ENCODE measurements at regions not wholly inside any gene's neighbourhood (a gene's known extent, or its start where the extent isn't known, plus 50 kb on each side); places are given as distances from the start of the nearest gene placed in this dataset.

DNA sequence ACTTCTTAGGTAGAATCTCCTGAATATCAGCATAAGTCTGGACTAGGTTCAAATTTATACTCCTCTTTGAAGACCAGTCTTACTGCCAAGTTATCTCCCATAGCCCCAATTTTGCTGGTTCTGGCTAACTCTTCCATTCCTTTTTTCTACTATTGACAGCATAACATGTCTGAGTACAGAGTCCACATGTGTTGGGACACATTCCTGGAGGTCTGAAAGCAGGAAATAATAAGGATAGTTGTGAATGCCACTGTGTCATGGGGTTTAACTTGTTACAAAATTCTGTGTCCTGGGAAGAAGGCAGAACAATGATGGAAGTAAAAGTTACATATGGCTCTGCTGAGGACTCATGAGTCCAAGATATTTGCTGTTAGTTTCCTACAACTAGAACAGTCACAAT is 57.4 kb upstream of the ZBTB20 start (continued):
- TF ChIP-seq KAT8 (CRISPR knock-in tag; IDR thresholded peaks at IDR 0.05), result no peak
- no peak for TF ChIP-seq TBX3 (IDR thresholded peaks at IDR 0.05; ENCODE audit: borderline replicate concordance)
- TF ChIP-seq AGO2 (optimal IDR thresholded peaks at IDR 0.05; ENCODE audit: low read depth, low read length), result no peak
- TF ChIP-seq, protein P1, sequence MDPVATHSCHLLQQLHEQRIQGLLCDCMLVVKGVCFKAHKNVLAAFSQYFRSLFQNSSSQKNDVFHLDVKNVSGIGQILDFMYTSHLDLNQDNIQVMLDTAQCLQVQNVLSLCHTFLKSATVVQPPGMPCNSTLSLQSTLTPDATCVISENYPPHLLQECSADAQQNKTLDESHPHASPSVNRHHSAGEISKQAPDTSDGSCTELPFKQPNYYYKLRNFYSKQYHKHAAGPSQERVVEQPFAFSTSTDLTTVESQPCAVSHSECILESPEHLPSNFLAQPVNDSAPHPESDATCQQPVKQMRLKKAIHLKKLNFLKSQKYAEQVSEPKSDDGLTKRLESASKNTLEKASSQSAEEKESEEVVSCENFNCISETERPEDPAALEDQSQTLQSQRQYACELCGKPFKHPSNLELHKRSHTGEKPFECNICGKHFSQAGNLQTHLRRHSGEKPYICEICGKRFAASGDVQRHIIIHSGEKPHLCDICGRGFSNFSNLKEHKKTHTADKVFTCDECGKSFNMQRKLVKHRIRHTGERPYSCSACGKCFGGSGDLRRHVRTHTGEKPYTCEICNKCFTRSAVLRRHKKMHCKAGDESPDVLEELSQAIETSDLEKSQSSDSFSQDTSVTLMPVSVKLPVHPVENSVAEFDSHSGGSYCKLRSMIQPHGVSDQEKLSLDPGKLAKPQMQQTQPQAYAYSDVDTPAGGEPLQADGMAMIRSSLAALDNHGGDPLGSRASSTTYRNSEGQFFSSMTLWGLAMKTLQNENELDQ (CRISPR knock-in tag; IDR thresholded peaks at IDR 0.05; ENCODE audit: borderline replicate concordance), result no peak
- no peak for TF ChIP-seq POLR2AphosphoS5 (IDR thresholded peaks at IDR 0.05; ENCODE audit: low read depth, low read length)
- TF ChIP-seq XRCC5 (optimal IDR thresholded peaks at IDR 0.05; ENCODE audit: low read length), result no peak
- TF ChIP-seq ZNF264 (CRISPR knock-in tag; IDR thresholded peaks at IDR 0.05), result no peak
- no peak for TF ChIP-seq ATM (IDR thresholded peaks at IDR 0.05; ENCODE audit: borderline replicate concordance)
- TF ChIP-seq ZBTB8A (CRISPR knock-in tag; IDR thresholded peaks at IDR 0.05; ENCODE audit: borderline replicate concordance, low read depth), result no peak
- no peak for TF ChIP-seq ZNF883 (CRISPR knock-in tag; IDR thresholded peaks at IDR 0.05; ENCODE audit: not compliant biosample characterization)
- TF ChIP-seq, protein P2, sequence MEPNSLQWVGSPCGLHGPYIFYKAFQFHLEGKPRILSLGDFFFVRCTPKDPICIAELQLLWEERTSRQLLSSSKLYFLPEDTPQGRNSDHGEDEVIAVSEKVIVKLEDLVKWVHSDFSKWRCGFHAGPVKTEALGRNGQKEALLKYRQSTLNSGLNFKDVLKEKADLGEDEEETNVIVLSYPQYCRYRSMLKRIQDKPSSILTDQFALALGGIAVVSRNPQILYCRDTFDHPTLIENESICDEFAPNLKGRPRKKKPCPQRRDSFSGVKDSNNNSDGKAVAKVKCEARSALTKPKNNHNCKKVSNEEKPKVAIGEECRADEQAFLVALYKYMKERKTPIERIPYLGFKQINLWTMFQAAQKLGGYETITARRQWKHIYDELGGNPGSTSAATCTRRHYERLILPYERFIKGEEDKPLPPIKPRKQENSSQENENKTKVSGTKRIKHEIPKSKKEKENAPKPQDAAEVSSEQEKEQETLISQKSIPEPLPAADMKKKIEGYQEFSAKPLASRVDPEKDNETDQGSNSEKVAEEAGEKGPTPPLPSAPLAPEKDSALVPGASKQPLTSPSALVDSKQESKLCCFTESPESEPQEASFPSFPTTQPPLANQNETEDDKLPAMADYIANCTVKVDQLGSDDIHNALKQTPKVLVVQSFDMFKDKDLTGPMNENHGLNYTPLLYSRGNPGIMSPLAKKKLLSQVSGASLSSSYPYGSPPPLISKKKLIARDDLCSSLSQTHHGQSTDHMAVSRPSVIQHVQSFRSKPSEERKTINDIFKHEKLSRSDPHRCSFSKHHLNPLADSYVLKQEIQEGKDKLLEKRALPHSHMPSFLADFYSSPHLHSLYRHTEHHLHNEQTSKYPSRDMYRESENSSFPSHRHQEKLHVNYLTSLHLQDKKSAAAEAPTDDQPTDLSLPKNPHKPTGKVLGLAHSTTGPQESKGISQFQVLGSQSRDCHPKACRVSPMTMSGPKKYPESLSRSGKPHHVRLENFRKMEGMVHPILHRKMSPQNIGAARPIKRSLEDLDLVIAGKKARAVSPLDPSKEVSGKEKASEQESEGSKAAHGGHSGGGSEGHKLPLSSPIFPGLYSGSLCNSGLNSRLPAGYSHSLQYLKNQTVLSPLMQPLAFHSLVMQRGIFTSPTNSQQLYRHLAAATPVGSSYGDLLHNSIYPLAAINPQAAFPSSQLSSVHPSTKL (CRISPR knock-in tag; IDR thresholded peaks at IDR 0.05), result peak; percentile 54
- TF ChIP-seq KMT2A (CRISPR knock-in tag; IDR thresholded peaks at IDR 0.05), result no peak
- no peak for TF ChIP-seq ZNF143 (CRISPR knock-in tag; IDR thresholded peaks at IDR 0.05)
- no peak for TF ChIP-seq ERF (CRISPR knock-in tag; IDR thresholded peaks at IDR 0.05)
- TF ChIP-seq, protein P3, sequence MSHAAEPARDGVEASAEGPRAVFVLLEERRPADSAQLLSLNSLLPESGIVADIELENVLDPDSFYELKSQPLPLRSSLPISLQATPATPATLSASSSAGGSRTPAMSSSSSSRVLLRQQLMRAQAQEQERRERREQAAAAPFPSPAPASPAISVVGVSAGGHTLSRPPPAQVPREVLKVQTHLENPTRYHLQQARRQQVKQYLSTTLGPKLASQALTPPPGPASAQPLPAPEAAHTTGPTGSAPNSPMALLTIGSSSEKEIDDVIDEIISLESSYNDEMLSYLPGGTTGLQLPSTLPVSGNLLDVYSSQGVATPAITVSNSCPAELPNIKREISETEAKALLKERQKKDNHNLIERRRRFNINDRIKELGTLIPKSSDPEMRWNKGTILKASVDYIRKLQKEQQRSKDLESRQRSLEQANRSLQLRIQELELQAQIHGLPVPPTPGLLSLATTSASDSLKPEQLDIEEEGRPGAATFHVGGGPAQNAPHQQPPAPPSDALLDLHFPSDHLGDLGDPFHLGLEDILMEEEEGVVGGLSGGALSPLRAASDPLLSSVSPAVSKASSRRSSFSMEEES (CRISPR knock-in tag; IDR thresholded peaks at IDR 0.05), result 0 out of 2 replicates have a peak, but pooled peaks have one; percentile 51
- TF ChIP-seq EEA1 (CRISPR knock-in tag; IDR thresholded peaks at IDR 0.05; ENCODE audit: borderline replicate concordance), result no peak
- TF ChIP-seq ARNTL (CRISPR knock-in tag; IDR thresholded peaks at IDR 0.05), result no peak
- no peak for TF ChIP-seq PAX8 (CRISPR knock-in tag; IDR thresholded peaks at IDR 0.05; ENCODE audit: borderline replicate concordance)
- TF ChIP-seq RFXAP (CRISPR knock-in tag; IDR thresholded peaks at IDR 0.05; ENCODE audit: borderline replicate concordance), result no peak
- TF ChIP-seq, protein P4, sequence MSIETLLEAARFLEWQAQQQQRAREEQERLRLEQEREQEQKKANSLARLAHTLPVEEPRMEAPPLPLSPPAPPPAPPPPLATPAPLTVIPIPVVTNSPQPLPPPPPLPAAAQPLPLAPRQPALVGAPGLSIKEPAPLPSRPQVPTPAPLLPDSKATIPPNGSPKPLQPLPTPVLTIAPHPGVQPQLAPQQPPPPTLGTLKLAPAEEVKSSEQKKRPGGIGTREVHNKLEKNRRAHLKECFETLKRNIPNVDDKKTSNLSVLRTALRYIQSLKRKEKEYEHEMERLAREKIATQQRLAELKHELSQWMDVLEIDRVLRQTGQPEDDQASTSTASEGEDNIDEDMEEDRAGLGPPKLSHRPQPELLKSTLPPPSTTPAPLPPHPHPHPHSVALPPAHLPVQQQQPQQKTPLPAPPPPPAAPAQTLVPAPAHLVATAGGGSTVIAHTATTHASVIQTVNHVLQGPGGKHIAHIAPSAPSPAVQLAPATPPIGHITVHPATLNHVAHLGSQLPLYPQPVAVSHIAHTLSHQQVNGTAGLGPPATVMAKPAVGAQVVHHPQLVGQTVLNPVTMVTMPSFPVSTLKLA (IDR thresholded peaks at IDR 0.05), result no peak
- TF ChIP-seq, protein P5, sequence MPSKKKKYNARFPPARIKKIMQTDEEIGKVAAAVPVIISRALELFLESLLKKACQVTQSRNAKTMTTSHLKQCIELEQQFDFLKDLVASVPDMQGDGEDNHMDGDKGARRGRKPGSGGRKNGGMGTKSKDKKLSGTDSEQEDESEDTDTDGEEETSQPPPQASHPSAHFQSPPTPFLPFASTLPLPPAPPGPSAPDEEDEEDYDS (CRISPR knock-in tag; IDR thresholded peaks at IDR 0.05), result no peak
- no peak for TF ChIP-seq SNAI1 (CRISPR knock-in tag; IDR thresholded peaks at IDR 0.05; ENCODE audit: borderline replicate concordance)
- no peak for TF ChIP-seq FOXM1 (CRISPR knock-in tag; IDR thresholded peaks at IDR 0.05)

Measured in HepG2 (cell line).